GM12878 (cell line): ENCODE measurements at regions not wholly inside any gene's neighbourhood (a gene's known extent, or its start where the extent isn't known, plus 50 kb on each side); places are given as distances from the start of the nearest gene placed in this dataset.

Experiments
- CBX5 ChIP-seq: sonication (generic); IDR thresholded peaks from 2 replicates; pipeline ENCODE4 v1.6.1; 2016; ENCODE audit warnings: low read depth, moderate library complexity, mild to moderate bottlenecking, inconsistent platforms
- CHD4 ChIP-seq: fragments of 200-600 bp; sonication (generic); IDR thresholded peaks from 2 replicates; pipeline ENCODE4 v1.6.1; 2016; ENCODE audit warnings: mild to moderate bottlenecking
- E2F8 ChIP-seq: fragments of 450-650 bp; IDR thresholded peaks from 2 replicates; pipeline ENCODE4 v1.6.1; 2018; ENCODE audit warnings: mild to moderate bottlenecking, low read depth, moderate library complexity; ENCODE audit not compliant: partially characterized antibody
- EZH2 ChIP-seq: IDR thresholded peaks from 2 replicates; pipeline ENCODE4 v1.6.1; 2012; ENCODE audit warnings: low read depth, mild to moderate bottlenecking, control low read depth, inconsistent platforms, low read length, borderline replicate concordance; ENCODE audit not compliant: control insufficient read depth
- JUNB ChIP-seq: IDR thresholded peaks from 2 replicates; pipeline ENCODE4 v1.6.1; 2016; ENCODE audit warnings: antibody characterized with exemption, mild to moderate bottlenecking
- NFIC ChIP-seq: IDR thresholded peaks from 2 replicates; pipeline ENCODE4 v1.6.1; 2012; ENCODE audit warnings: low read depth, mild to moderate bottlenecking, inconsistent platforms, low read length, moderate library complexity
- NFYB ChIP-seq: IDR thresholded peaks from 2 replicates; pipeline ENCODE4 v1.6.1; 2011; ENCODE audit warnings: low read depth, mild to moderate bottlenecking, low read length, improper control_type of control experiment, moderate library complexity; ENCODE audit not compliant: insufficient read depth
- POLR2A ChIP-seq: IDR thresholded peaks from 2 replicates; pipeline ENCODE4 v1.6.1; 2011; ENCODE audit warnings: low read depth, mild to moderate bottlenecking, low read length
- POLR2AphosphoS5 ChIP-seq: IDR thresholded peaks from 2 replicates; pipeline ENCODE4 v1.6.1; 2011; ENCODE audit warnings: mild to moderate bottlenecking, low read length, inconsistent platforms
- RFX5 ChIP-seq: IDR thresholded peaks from 2 replicates; pipeline ENCODE4 v1.6.1; 2011; ENCODE audit warnings: low read depth, low read length, improper control_type of control experiment
- TF ChIP-seq, protein P1 (sequence below), 3 experiments: IDR thresholded peaks in 2 of 3; conservative IDR thresholded peaks in 1 of 3; 2 replicates each; pipeline ENCODE4 v1.5.1; 2011; ENCODE audit warnings: low read depth in 3 of 3, low read length in 3 of 3, mild to moderate bottlenecking in 3 of 3, control low read depth in 2 of 3, moderate library complexity in 2 of 3, inconsistent platforms in 1 of 3, mixed read lengths in 1 of 3; ENCODE audit not compliant: control insufficient read depth in 2 of 3, insufficient read depth in 1 of 3; ENCODE audit errors: extremely low read depth in 1 of 3
- TF ChIP-seq, protein P2 (sequence below): fragments of 450-650 bp; formaldehyde crosslinking; IDR thresholded peaks from 2 replicates; pipeline ENCODE4 v1.5.0; 2022; ENCODE audit warnings: mild to moderate bottlenecking, missing genetic modification characterization

- TF ChIP-seq, protein P1, sequence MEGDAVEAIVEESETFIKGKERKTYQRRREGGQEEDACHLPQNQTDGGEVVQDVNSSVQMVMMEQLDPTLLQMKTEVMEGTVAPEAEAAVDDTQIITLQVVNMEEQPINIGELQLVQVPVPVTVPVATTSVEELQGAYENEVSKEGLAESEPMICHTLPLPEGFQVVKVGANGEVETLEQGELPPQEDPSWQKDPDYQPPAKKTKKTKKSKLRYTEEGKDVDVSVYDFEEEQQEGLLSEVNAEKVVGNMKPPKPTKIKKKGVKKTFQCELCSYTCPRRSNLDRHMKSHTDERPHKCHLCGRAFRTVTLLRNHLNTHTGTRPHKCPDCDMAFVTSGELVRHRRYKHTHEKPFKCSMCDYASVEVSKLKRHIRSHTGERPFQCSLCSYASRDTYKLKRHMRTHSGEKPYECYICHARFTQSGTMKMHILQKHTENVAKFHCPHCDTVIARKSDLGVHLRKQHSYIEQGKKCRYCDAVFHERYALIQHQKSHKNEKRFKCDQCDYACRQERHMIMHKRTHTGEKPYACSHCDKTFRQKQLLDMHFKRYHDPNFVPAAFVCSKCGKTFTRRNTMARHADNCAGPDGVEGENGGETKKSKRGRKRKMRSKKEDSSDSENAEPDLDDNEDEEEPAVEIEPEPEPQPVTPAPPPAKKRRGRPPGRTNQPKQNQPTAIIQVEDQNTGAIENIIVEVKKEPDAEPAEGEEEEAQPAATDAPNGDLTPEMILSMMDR (IDR thresholded peaks at IDR 0.05 in 2 of 3, conservative IDR thresholded peaks at IDR 0.05 in 1 of 3; ENCODE audit: control insufficient read depth in 2 of 3, extremely low read depth in 1 of 3, insufficient read depth in 1 of 3, low read depth in 3 of 3, low read length in 3 of 3): no peak
- no peak for TF ChIP-seq NFYB
- TF ChIP-seq POLR2A: no peak
- TF ChIP-seq, protein P2, sequence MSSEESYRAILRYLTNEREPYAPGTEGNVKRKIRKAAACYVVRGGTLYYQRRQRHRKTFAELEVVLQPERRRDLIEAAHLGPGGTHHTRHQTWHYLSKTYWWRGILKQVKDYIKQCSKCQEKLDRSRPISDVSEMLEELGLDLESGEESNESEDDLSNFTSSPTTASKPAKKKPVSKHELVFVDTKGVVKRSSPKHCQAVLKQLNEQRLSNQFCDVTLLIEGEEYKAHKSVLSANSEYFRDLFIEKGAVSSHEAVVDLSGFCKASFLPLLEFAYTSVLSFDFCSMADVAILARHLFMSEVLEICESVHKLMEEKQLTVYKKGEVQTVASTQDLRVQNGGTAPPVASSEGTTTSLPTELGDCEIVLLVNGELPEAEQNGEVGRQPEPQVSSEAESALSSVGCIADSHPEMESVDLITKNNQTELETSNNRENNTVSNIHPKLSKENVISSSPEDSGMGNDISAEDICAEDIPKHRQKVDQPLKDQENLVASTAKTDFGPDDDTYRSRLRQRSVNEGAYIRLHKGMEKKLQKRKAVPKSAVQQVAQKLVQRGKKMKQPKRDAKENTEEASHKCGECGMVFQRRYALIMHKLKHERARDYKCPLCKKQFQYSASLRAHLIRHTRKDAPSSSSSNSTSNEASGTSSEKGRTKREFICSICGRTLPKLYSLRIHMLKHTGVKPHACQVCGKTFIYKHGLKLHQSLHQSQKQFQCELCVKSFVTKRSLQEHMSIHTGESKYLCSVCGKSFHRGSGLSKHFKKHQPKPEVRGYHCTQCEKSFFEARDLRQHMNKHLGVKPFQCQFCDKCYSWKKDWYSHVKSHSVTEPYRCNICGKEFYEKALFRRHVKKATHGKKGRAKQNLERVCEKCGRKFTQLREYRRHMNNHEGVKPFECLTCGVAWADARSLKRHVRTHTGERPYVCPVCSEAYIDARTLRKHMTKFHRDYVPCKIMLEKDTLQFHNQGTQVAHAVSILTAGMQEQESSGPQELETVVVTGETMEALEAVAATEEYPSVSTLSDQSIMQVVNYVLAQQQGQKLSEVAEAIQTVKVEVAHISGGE (CRISPR knock-in tag): no peak
- no peak for TF ChIP-seq E2F8
- TF ChIP-seq JUNB: no peak
- no peak for TF ChIP-seq CHD4
- TF ChIP-seq NFIC: no peak
- no peak for TF ChIP-seq CBX5
- no peak for TF ChIP-seq RFX5
- no peak for TF ChIP-seq EZH2
- no peak for TF ChIP-seq POLR2AphosphoS5
These were observed 768.9 kb upstream of the ADGRL4 start for GRCh38 chr1:79775402-79775801.
